K562 (cell line): ENCODE measurements at regions not wholly inside any gene's neighbourhood (a gene's known extent, or its start where the extent isn't known, plus 50 kb on each side); places are given as distances from the start of the nearest gene placed in this dataset.

Experiments
- ATAC-seq: fragments of 200-7000 bp; cut with Tn5 transposase; 3 replicates; pipeline ENCODE4 v1.9.1; 2020; ENCODE audit warnings: moderate library complexity
- BruUV-seq: library from RNA; stranded (reverse); fragments of 400-500 nt; replicated peaks from 2 replicates; lab custom pipeline; 2021; lab: Mats Ljungman, UMichigan
- CTCF ChIA-PET: fragments of 300-600 bp; formaldehyde crosslinking; extraction: SDS; loops from one replicate; lab custom pipeline; 2021; ENCODE audit warnings: low intra/inter-chr PET ratio; lab: Yijun Ruan, JAX
- POLR2A ChIA-PET: fragments of 300-600, 350-650 bp; sonication (Branson Sonifier 250); formaldehyde crosslinking; extraction: SDS; loops from one replicate; lab custom pipeline; 2021; ENCODE audit warnings: antibody characterized with exemption, inconsistent platforms; lab: Yijun Ruan, JAX
- DNase-seq, 4 experiments: peaks; one replicate each; pipeline versions ENCODE4 v3.0.0 to v3.0.0-alpha.2; 2011 to 2018; ENCODE audit warnings: low spot score in 3 of 4, mixed read lengths in 3 of 4; ENCODE audit errors: extremely low read depth in 1 of 4
- FAIRE-seq: peaks from 2 replicates; lab custom pipeline; 2011; peaks lifted over from hg19 to GRCh38; lab: Jason Lieb, UNC
- H2AFZ ChIP-seq: 2 replicates; pipeline ENCODE4 v1.6.0; 2011; ENCODE audit warnings: low read depth, low read length, control low read depth, inconsistent platforms
- H3K27ac ChIP-seq: fragments of 200-600 bp; 3 replicates; pipeline ENCODE4 v1.8.0; 2011; ENCODE audit warnings: low read depth, mild to moderate bottlenecking, control low read depth, inconsistent platforms, low read length, moderate library complexity, mixed read lengths; ENCODE audit errors: extremely low read depth
- H3K27me3 ChIP-seq, 2 experiments: fragments of 300-600 bp in 1 of 2; 2 replicates in 1 of 2; 3 replicates in 1 of 2; pipeline versions ENCODE4 v1.6.0 to v1.8.0; 2011; ENCODE audit warnings: inconsistent platforms in 2 of 2, low read length in 2 of 2, mild to moderate bottlenecking in 1 of 2, mixed read lengths in 1 of 2, moderate library complexity in 1 of 2; ENCODE audit not compliant: control insufficient read depth in 2 of 2, insufficient read depth in 2 of 2
- H3K36me3 ChIP-seq: fragments of 300-600 bp; 3 replicates; pipeline ENCODE4 v1.8.0; 2011; ENCODE audit warnings: mild to moderate bottlenecking, low read length, inconsistent platforms; ENCODE audit not compliant: control insufficient read depth, insufficient read depth
- H3K4me1 ChIP-seq, 2 experiments: fragments of 200-600 bp in 1 of 2; replicated peaks in 1 of 2; 2 replicates in 1 of 2; 3 replicates in 1 of 2; pipeline versions ENCODE4 v1.5.1 to v1.8.0; 2011; ENCODE audit warnings: inconsistent platforms in 2 of 2, low read length in 2 of 2, mild to moderate bottlenecking in 1 of 2, mixed read lengths in 1 of 2, moderate library complexity in 1 of 2; ENCODE audit not compliant: control insufficient read depth in 2 of 2, insufficient read depth in 2 of 2
- H3K4me2 ChIP-seq: 2 replicates; pipeline ENCODE4 v1.6.1; 2011; ENCODE audit warnings: low read length, control low read depth, inconsistent platforms, mixed read lengths; ENCODE audit not compliant: insufficient read depth
- H3K4me3 ChIP-seq: fragments of 200-600 bp; sonication (generic), shearing (Covaris generic); 2 replicates; pipeline ENCODE4 v1.5.1; 2016; ENCODE audit warnings: control low read depth, inconsistent platforms
- H3K79me2 ChIP-seq: fragments of 200-600 bp; 3 replicates; pipeline ENCODE4 v1.8.0; 2011; ENCODE audit warnings: low read length, inconsistent platforms; ENCODE audit not compliant: control insufficient read depth, insufficient read depth
- H3K9ac ChIP-seq, 2 experiments: 2 replicates each; pipeline versions ENCODE4 v1.6.0 to v1.6.1; 2011; ENCODE audit warnings: low read depth in 2 of 2, low read length in 2 of 2, control low read depth in 1 of 2, inconsistent platforms in 1 of 2, mild to moderate bottlenecking in 1 of 2, mixed read lengths in 1 of 2; ENCODE audit not compliant: insufficient read depth in 1 of 2
- H3K9me1 ChIP-seq: one replicate; pipeline ENCODE4 v1.6.0; 2011; ENCODE audit warnings: inconsistent platforms, mild to moderate bottlenecking, low read length, moderate library complexity; ENCODE audit not compliant: control insufficient read depth, insufficient read depth
- H3K9me3 ChIP-seq: replicated peaks from 2 replicates; pipeline ENCODE4 v1.5.1; 2011; ENCODE audit warnings: low read depth, low read length, inconsistent platforms; ENCODE audit not compliant: control insufficient read depth, insufficient read depth
- H4K20me1 ChIP-seq: replicated peaks from 2 replicates; pipeline ENCODE4 v1.6.1; 2011; ENCODE audit warnings: low read length, inconsistent platforms, mixed read lengths; ENCODE audit not compliant: control insufficient read depth, insufficient read depth
- C11orf30 ChIP-seq: fragments of 450-650 bp; IDR thresholded peaks from 2 replicates; pipeline ENCODE4 v1.6.1; 2016; ENCODE audit warnings: low read depth, mild to moderate bottlenecking
- KDM2B ChIP-seq: fragments of 250-450 bp; sonication (Bioruptor Pico); IDR thresholded peaks from 2 replicates; pipeline ENCODE4 v1.8.0; 2021; ENCODE audit warnings: mild to moderate bottlenecking, moderate library complexity
- KLF16 ChIP-seq: IDR thresholded peaks from 2 replicates; pipeline ENCODE4 v1.6.1; 2016; ENCODE audit warnings: antibody characterized with exemption
- KLF6 ChIP-seq: fragments of 250-450 bp; sonication (Bioruptor Pico); IDR thresholded peaks from 2 replicates; pipeline ENCODE4 v1.4.0; 2020; ENCODE audit warnings: mild to moderate bottlenecking, moderate library complexity, borderline replicate concordance
- MCM7 ChIP-seq, 2 experiments: fragments of 450-650 bp; IDR thresholded peaks; 2 replicates each; pipeline ENCODE4 v1.6.1; 2016 to 2018
- NCOA4 ChIP-seq: fragments of 450-650 bp; IDR thresholded peaks from 2 replicates; pipeline ENCODE4 v1.6.1; 2018; ENCODE audit warnings: mild to moderate bottlenecking; ENCODE audit not compliant: partially characterized antibody
- PHTF2 ChIP-seq: fragments of 250-450 bp; sonication (Bioruptor Pico); IDR thresholded peaks from 2 replicates; pipeline ENCODE4 v1.5.0; 2021; ENCODE audit warnings: mild to moderate bottlenecking
- RB1 ChIP-seq: fragments of 450-650 bp; IDR thresholded peaks from 2 replicates; pipeline ENCODE4 v1.6.1; 2017; ENCODE audit warnings: low read depth, mild to moderate bottlenecking
- ZNF23 ChIP-seq: fragments of 250-450 bp; sonication (Bioruptor Pico); IDR thresholded peaks from 2 replicates; pipeline ENCODE4 v1.4.0; 2020; ENCODE audit warnings: mild to moderate bottlenecking
- WGBS: fragments of 100-300 bp; shearing (Covaris generic); methylation state at CpG from one replicate; pipeline ENCODE4 v1.1.6; 2016; ENCODE audit warnings: low coverage, mixed read lengths; ENCODE audit not compliant: insufficient coverage; ENCODE audit errors: missing lambda C conversion rate; 5-methylcytosine and 5-hydroxymethylcytosine counted together
- in situ Hi-C: fragments of 300-500 bp; cut with MboI; formaldehyde crosslinking; loops from 4 replicates; pipeline ENCODE4 v1.15.0; 2018; ENCODE audit warnings: inconsistent platforms, mixed read lengths
- intact Hi-C: fragments of 100-400 bp; cut with micrococcal nuclease; formaldehyde crosslinking; loops from 2 replicates; pipeline ENCODE4 v1.14.2; 2022
- TF ChIP-seq, protein P1 (sequence below): fragments of 450-650 bp; IDR thresholded peaks from 2 replicates; pipeline ENCODE4 v1.6.1; 2016; ENCODE audit warnings: mild to moderate bottlenecking, moderate library complexity
- TF ChIP-seq, protein P2 (sequence below): sonication (generic); formaldehyde crosslinking; IDR thresholded peaks from 2 replicates; pipeline ENCODE4 v1.8.0; 2022; ENCODE audit warnings: mild to moderate bottlenecking, missing genetic modification reagents

DNA sequence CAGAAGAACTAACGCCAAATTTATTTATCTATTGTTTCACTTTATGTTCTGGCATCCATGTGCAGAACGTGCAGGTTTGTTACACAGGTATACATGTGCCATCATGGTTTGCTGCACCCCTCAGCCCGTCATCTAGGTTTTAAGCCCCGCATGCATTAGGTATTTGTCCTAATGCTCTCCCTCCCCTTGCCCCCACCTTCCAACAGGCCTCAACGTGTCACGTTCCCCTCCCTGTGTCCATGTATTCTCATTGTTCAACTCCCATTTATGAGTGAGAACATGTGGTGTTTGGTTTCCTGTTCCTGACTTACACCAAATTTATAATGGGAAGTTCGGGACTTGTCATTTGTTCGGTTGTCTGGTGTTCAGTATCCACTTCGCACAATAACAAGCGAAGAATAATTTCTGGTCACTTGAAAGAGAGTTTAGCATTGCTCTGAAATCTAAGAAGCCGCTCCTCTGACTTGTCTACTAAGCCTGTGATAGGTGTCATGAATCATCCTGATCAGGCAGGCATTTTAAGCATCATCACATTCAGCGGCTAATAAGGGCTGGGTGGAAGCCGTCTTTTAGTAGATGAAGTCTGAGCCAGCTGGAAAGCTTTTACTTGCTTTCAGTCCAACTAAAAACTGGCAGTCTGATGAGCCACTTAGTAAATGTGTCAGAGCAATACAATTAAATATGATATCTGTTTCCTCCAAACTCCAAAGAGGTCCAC, 1065.7 kb upstream of the PABPC4L start:
- Histone ChIP-seq H2AFZ (no peak overlapping the region), H3K4me2 (no peak overlapping the region), H3K9ac (no peak overlapping the region), H3K9me3 (no peaks in the 10 kb centered on the region), H3K79me2 (no peaks in the 10 kb centered on the region), H3K27me3 (no peaks in the 10 kb centered on the region), H3K4me3 (no peak overlapping the region), H3K27ac (no peak overlapping the region), H3K9me1 (no peaks in the 10 kb centered on the region), H4K20me1 (no peaks in the 10 kb centered on the region), H3K36me3 (no peaks in the 10 kb centered on the region), H3K4me1 (no peaks in the 10 kb centered on the region)
- ATAC-seq (no peak), FAIRE-seq (no peak), DNase-seq (no peak)
- intact Hi-C loops: no loop called here
- in situ Hi-C loops: no loop called here
- no TSS peak for BruUV-seq
- WGBS: 3% methylated on average over 13 of the region's 13 CpGs
- ChIA-PET CTCF (no interaction called here), POLR2A (no interaction called here)
- TF ChIP-seq, protein P1, sequence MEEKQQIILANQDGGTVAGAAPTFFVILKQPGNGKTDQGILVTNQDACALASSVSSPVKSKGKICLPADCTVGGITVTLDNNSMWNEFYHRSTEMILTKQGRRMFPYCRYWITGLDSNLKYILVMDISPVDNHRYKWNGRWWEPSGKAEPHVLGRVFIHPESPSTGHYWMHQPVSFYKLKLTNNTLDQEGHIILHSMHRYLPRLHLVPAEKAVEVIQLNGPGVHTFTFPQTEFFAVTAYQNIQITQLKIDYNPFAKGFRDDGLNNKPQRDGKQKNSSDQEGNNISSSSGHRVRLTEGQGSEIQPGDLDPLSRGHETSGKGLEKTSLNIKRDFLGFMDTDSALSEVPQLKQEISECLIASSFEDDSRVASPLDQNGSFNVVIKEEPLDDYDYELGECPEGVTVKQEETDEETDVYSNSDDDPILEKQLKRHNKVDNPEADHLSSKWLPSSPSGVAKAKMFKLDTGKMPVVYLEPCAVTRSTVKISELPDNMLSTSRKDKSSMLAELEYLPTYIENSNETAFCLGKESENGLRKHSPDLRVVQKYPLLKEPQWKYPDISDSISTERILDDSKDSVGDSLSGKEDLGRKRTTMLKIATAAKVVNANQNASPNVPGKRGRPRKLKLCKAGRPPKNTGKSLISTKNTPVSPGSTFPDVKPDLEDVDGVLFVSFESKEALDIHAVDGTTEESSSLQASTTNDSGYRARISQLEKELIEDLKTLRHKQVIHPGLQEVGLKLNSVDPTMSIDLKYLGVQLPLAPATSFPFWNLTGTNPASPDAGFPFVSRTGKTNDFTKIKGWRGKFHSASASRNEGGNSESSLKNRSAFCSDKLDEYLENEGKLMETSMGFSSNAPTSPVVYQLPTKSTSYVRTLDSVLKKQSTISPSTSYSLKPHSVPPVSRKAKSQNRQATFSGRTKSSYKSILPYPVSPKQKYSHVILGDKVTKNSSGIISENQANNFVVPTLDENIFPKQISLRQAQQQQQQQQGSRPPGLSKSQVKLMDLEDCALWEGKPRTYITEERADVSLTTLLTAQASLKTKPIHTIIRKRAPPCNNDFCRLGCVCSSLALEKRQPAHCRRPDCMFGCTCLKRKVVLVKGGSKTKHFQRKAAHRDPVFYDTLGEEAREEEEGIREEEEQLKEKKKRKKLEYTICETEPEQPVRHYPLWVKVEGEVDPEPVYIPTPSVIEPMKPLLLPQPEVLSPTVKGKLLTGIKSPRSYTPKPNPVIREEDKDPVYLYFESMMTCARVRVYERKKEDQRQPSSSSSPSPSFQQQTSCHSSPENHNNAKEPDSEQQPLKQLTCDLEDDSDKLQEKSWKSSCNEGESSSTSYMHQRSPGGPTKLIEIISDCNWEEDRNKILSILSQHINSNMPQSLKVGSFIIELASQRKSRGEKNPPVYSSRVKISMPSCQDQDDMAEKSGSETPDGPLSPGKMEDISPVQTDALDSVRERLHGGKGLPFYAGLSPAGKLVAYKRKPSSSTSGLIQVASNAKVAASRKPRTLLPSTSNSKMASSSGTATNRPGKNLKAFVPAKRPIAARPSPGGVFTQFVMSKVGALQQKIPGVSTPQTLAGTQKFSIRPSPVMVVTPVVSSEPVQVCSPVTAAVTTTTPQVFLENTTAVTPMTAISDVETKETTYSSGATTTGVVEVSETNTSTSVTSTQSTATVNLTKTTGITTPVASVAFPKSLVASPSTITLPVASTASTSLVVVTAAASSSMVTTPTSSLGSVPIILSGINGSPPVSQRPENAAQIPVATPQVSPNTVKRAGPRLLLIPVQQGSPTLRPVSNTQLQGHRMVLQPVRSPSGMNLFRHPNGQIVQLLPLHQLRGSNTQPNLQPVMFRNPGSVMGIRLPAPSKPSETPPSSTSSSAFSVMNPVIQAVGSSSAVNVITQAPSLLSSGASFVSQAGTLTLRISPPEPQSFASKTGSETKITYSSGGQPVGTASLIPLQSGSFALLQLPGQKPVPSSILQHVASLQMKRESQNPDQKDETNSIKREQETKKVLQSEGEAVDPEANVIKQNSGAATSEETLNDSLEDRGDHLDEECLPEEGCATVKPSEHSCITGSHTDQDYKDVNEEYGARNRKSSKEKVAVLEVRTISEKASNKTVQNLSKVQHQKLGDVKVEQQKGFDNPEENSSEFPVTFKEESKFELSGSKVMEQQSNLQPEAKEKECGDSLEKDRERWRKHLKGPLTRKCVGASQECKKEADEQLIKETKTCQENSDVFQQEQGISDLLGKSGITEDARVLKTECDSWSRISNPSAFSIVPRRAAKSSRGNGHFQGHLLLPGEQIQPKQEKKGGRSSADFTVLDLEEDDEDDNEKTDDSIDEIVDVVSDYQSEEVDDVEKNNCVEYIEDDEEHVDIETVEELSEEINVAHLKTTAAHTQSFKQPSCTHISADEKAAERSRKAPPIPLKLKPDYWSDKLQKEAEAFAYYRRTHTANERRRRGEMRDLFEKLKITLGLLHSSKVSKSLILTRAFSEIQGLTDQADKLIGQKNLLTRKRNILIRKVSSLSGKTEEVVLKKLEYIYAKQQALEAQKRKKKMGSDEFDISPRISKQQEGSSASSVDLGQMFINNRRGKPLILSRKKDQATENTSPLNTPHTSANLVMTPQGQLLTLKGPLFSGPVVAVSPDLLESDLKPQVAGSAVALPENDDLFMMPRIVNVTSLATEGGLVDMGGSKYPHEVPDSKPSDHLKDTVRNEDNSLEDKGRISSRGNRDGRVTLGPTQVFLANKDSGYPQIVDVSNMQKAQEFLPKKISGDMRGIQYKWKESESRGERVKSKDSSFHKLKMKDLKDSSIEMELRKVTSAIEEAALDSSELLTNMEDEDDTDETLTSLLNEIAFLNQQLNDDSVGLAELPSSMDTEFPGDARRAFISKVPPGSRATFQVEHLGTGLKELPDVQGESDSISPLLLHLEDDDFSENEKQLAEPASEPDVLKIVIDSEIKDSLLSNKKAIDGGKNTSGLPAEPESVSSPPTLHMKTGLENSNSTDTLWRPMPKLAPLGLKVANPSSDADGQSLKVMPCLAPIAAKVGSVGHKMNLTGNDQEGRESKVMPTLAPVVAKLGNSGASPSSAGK: no peak
- TF ChIP-seq KLF16: no peak
- no peak for TF ChIP-seq PHTF2 (CRISPR knock-in tag)
- no peak for TF ChIP-seq C11orf30
- no peak for TF ChIP-seq KDM2B (CRISPR knock-in tag)
- TF ChIP-seq ZNF23 (CRISPR knock-in tag): no peak
- no peak for TF ChIP-seq MCM7 (IDR thresholded peaks at IDR 0.05)
- TF ChIP-seq NCOA4: no peak
- no peak for TF ChIP-seq KLF6 (CRISPR knock-in tag)
- TF ChIP-seq, protein P2, sequence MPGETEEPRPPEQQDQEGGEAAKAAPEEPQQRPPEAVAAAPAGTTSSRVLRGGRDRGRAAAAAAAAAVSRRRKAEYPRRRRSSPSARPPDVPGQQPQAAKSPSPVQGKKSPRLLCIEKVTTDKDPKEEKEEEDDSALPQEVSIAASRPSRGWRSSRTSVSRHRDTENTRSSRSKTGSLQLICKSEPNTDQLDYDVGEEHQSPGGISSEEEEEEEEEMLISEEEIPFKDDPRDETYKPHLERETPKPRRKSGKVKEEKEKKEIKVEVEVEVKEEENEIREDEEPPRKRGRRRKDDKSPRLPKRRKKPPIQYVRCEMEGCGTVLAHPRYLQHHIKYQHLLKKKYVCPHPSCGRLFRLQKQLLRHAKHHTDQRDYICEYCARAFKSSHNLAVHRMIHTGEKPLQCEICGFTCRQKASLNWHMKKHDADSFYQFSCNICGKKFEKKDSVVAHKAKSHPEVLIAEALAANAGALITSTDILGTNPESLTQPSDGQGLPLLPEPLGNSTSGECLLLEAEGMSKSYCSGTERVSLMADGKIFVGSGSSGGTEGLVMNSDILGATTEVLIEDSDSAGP: no peak
- no peak for TF ChIP-seq RB1
